ENCODE measurements at regions not wholly inside any gene's neighbourhood (a gene's known extent, or its start where the extent isn't known, plus 50 kb on each side); places are given as distances from the start of the nearest gene placed in this dataset.

- no peak for DNase-seq
Measured at GRCh38 chr4:71938776-71939175, 93.0 kb upstream of the NPFFR2 start.

DNA sequence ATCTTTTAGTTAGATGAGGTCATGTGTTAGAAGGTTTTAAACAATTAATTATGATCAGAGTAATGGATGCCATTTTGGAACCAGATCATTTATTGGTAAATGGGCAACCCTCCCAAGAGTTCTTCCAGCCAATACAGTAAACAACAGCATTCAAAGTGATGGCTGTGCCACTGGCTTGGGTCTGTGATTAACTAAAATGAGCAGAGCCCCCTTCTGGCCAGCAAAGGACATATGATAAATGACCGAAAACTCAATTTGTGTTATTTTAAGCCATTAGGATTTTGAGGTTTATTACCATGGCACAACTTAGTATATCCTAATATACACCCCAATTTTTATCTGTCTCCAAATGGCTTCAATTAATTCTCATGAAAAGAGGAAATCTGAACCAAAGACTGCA lies 90.8 kb upstream of the NPFFR2 start:
- no peak for DNase-seq

- no peak for DNase-seq
Measured at GRCh38 chr4:71944956-71945355, 86.8 kb upstream of the NPFFR2 start.

DNA sequence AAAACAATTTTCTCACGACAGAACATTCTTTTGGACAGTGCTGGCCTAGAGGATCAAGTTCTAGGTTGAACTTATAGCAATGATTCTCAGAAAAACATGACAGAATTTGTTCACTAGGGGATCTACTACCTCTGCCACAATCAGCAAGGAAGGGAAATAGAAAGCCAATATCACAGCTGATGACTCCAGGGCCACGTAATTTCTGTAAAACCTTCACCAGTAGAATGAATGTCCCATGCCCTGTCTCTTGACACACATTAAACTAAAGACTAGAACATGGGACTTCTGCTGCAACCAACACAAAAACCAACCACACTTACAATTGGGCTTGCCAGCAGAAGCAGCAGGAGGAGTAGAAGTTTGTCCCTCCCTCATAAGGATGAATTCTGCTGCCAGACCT lies 86.0 kb upstream of the NPFFR2 start:
- DNase-seq = no peak

GRCh38 chr4:71958978-71959377 lies 72.8 kb upstream of the NPFFR2 start:
- no peak for DNase-seq

- DNase-seq = no peak
Measured at GRCh38 chr4:71962622-71963264, 69.1 kb upstream of the NPFFR2 start.

- peak; percentile 11 for DNase-seq
Measured at GRCh38 chr4:71974681-71975080, 57.1 kb upstream of the NPFFR2 start.

DNA sequence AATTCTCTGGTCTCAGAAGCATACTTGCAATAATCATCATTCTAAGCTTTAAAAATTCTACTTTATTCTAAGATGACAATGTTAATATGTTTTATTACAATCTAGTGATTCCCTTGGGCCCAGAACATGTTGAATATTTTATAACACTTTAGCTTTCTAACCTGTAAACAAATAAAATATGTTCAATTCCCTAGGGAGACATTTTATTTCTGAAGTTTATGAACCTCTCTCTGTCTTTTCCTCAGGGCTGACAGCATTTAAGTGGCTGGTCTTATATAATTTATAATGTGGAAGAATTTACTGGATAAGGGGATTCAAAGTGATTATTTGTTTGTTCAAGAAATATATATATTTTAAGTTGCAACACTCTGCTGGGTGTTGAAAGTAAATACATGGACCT lies 55.3 kb upstream of the NPFFR2 start:
- no peak for DNase-seq

DNA sequence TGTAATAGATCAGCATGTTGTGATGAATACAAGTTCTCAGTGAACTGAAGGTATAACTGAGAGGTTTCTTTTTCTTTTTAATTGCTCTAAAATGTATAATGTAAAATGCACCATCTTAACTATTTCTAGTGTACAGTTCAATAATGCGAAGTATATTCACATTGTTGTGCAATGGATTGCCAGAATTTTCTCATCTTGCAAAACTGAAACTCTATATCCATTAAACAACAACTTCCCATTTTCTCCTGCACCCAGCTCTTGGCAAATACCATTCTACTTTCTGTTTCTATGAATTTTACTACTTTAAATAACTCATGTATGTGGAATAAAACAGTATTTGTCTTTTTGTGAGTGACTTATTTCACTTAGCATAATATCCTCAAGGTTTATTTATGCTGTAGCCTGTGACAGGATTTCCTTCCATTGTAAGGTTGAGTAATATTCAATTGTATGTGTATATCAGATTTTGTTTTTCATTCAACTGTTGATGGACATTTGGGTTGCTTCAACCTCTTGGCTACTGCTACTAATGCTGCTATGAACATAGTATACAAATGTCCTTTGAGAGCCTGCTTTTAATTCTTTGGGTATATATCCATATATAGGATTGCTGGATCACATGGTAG lies 53.5 kb upstream of the NPFFR2 start:
- no peak for DNase-seq

- DNase-seq = no peak
Measured at GRCh38 chr4:71980976-71981375, 50.8 kb upstream of the NPFFR2 start.

Measured in fibroblast of skin of right quadriceps (primary cell).